Stimulated activated CD8-positive, alpha-beta memory T cell treated with anti-CD3 and anti-CD28 coated beads, Interleukin-15, amount 100 ng/mL, for 4 hours (primary cell): ENCODE measurements at regions not wholly inside any gene's neighbourhood (a gene's known extent, or its start where the extent isn't known, plus 50 kb on each side); places are given as distances from the start of the nearest gene placed in this dataset.

Experiments
- DNase-seq, 2 donors: peaks; one replicate each; pipeline ENCODE4 v3.0.0-alpha.2; 2020; ENCODE audit warnings: low read depth in 2 of 2

DNA sequence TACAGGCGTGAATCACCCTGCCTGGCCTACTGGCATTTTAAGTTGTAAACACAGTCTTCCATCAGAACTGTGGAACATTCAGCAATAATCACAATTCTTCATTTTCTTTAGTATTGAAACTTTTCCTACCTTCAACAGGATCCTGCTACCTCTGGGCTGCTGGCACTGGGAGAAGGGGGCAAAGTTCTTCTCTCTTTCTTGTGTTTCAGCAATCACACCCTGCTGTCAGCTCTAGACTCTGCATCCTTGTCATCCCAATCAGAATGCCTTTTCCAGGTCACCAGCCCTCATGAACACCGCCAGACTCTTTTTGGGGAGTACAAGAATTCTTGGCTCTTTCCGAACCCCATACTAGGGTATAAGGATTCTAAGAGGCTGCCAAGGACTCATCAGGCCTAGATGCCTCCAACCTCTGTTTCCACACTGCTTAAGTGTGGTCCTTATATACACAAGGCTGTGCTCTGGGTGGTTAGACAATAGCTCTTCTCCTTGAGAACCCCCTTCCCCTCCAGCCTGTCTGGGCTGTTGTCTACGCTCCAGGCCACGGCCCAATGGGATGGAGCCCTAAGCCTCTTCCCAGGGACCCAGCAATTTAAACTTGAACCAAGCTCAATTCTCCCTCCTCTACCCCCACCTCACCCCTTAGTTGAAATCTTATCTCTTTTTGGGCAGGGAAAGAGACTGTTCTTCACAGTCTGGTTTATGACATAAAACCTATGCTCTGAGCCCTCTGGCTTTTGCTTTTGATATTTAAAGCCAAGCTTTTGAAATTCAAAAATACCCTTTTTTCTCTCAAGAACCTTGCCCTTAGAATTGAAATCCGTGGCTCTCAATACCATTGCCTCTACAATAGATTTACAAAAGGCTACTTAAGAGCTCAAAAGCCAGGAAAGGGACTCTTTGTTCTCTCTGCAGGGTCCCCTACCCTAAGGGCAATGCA, 327.4 kb downstream of the BUD13 start:
- no peak for DNase-seq

DNA sequence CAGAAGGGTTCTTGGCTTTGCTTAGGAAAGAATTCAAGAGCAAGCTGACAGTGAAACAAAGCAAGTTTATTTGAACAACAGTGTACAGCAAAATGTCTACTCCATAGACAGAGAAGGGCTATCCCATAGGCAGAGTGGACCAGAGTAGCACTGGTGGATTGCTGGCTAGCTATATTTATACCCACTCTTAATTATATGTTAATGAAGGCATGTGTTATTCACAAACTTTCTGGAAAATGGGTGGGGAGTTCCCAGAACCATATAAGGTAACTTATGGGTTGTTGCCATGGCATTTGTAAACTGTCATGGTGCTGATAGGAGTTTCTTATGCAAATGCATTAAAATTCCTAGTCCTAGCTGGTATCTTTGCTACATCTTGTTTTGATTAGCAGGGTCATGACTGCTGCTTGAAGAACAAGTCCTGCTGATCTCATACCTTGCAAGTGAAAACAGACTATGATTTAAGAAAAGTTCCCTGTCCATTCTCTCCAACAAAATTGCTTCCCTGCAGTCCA, 330.5 kb downstream of the BUD13 start:
- no peak for DNase-seq

DNA sequence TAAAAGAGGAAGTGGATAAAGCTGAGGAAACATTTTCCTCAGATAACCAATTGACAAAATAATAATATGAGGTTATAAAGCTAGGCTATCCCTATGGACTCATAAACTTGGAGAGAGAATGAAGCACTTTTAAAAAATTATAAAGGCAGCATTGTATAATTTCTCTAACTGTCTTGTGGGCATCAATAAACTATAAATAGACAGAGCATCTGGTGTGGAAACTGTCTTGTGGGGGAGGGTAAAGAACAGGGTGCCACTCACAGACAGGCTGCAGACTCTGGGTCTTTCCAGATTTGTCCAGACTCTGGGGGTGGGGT, 333.5 kb downstream of the BUD13 start:
- DNase-seq = no peak

DNA sequence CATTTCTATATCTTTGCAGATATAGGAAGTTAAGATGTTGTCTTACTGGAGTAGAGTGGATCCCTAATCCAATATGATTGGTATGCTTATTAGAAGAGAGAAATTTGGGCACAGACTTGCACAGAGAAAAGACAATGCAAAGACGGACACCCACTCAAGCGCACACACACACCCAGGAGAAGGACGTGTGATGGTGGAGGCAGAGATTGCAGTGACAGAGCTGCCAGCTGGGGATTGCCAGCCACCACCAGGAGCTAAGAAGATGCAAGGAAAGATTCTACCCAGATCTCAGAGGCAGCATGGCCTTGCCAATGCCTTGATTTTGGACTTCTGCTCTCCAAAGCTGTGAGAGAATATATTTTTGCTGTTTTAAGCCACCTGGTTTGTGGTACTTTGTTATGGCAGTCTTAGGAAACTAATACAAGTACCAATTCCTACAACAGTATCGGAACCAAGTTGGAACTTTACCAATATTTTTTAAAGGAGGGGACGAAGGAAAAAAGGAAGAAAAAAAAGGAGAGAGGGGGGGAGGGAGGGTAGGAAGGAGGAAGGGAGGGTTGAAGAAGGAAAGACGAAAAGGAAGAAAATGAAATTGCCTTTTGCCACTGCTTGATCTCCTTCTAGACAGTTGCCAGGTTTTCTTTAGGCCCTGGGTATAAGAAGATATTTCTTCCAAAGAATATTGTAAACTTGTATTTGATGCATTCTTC, 334.0 kb downstream of the BUD13 start:
- DNase-seq = no peak

DNA sequence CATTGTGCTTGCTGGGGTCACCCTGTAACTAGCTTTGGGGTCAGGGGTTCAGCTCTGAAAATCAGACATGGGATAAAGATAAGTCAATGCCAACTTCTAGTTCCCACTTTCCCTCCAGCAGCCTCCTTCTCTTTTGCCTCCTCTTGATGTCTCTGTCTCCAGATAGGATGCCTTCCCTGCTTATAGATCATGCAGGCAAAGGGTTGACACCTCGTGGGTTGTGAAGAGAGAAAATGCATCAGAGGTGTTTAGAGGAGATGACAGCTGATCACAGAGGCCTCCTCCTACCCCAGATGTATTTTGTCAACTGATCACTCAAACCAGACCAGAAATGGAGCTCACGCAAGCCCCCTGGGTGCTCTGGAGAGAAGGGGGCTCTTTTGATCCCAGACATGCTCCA, 337.8 kb downstream of the BUD13 start:
- no peak for DNase-seq

DNA sequence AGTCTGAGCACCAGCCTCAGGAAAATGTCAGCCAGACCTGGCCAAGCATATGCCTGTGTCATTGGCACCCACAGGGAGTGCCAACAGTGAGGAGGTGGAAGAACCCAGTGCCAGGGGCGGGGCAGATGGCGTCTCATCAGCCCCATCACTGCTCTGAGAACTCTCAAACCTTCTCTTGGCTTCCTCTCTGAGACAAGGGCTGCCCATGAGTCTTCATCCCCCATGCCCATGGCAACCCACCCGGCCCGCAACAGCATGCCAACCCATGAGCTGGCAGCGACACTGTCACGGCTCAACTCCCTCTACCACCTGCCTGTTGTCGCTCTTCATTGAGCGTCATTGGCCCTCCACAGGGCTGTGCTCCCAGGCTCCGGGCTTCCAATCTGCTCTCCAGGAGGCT, 340.5 kb downstream of the BUD13 start:
- DNase-seq = no peak

DNA sequence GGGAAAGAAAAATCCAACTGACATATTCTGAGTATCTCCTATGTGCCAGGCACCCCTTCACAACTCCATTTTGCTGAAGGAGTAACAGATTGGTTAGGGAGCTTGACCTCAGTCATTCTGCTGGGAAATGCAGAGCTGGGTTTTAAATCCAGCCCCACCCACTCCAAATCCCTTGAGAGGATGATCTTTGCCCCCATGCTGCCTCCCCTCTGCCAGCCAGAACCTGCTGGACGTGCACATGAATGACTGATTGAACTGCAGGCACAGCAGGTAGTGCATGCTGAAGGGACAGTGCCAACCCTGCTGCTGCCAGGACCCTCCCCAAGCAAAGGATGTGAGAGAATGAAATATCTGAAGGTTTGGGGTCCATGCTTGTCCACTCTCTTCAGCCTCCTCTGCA, 340.9 kb downstream of the BUD13 start:
- no peak for DNase-seq

DNA sequence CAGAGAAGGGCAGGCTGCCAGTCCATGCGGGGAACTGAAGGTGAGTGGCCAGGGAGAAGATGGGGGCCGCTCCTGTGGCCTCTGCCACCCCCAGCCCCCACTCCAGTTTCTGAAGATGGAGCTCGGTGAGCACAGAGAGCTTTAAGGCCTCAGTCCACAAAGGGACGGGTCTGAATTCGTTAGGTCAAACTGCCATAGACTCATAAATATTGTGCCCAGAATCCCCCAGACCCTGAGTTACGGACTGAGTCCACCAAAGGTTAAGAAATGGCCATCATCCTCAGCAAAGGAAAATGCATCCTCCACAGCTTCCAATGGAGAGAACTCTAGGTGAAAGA, 344.2 kb downstream of the BUD13 start:
- DNase-seq = no peak

DNA sequence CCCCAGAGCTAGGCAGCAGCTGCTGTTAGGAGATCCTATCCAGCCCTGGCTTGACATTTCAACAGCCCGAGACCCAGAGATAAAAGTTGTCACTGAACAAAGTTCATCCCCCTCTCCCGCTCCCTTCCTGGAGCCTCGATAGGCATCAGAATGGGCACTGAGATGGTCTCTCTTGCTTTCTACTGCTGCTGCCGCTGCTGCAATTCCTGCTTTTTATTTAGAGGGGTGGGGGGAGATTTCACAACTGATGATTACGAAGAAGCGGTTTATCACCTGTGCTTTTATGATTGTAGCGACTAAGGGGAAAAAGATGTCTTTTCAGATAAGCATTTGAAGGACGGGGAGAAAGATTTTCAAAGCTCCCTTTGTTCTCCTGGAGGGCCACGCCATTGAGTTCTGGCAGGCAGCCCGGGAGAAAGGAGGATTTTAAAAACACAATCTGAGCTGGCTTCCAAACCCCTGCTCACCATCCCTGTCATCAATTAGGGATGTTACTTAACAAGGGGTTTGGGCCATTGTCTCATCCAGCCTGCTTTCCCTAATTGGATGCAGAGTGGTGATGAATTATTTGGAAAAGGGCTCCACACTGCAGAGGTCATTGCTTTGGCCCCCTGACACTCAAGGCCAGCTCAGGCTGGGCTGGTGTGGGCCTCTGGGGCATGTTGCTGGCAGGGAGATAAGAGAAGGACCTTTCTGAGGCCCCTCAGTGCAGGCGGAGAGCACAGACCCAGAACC, 344.7 kb downstream of the BUD13 start:
- no peak for DNase-seq

DNA sequence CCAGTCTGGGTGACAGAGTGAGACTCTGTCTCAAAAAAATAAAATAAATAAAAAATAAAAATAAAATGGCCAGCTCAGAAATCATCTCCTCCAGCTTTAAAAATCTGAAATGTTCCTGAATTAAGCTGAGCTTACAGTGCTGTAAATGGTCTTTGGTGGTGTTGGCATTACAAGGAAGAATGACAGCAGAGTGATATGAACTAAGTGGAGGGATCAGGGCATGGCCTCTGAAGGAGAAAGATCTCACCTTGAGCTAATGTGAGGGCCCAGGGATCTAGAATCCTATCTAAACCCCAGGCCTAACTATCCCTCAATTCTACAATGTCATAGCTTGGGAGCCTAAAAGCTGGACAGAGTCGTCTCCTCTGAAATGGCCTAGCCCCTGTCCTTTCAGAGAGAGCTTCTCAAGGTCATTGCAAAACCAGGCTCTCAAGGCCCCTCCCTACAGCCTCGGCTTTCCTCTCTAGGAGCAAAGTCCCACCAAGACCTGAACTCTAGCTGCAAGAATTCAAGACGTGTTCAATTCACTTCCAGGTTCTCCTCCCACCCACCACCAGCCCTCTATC, 345.4 kb downstream of the BUD13 start:
- no peak for DNase-seq

DNA sequence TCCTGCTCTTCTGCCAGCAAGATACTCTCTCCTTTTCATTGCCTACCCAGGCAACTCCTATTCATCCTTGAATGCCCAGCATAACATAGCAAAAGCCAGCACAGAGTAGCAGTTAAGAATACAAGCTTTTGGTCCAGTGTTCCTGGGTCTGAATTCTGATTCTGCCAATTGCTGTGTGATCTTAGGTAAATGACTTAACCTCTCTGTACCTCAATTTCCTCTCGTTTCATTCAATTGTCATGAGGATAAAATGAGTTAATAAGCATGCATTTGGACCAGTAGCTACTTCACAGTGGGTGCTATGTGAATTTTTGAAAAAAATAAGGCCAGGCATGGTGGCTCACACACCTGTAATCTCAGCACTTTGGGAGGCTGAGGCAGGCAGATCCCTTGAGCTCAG, 346.0 kb downstream of the BUD13 start:
- no peak for DNase-seq

DNA sequence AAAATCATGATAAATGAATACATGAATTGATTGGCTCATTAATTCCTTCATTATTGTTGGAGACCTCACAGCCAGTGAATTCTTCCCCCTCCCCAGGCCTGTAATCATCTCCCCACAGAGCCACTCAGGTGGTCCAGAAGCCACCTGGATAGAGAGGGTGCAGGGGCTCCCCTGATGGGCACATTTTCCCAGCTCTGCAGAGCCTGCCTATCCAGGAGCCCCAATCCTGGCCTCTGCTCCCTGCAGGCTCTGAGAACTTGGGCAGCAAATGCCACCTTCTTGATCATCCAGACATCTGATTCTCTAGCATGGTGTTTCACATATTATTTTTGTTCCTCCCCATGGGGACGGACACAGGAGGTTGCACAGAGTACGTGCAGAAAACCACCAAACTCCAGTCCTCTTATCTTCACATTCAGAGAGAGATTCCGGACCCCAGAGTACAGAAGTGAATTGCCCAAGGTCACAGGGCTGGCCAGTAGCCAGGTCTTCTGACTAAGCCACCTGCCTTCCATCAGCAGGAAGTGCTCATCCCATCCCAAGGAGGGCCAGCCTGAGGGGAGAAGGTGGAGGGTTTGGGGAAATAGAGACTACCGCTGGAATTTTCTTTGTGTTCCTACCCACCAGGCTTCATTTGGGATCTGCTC, 348.0 kb downstream of the BUD13 start:
- no peak for DNase-seq

DNA sequence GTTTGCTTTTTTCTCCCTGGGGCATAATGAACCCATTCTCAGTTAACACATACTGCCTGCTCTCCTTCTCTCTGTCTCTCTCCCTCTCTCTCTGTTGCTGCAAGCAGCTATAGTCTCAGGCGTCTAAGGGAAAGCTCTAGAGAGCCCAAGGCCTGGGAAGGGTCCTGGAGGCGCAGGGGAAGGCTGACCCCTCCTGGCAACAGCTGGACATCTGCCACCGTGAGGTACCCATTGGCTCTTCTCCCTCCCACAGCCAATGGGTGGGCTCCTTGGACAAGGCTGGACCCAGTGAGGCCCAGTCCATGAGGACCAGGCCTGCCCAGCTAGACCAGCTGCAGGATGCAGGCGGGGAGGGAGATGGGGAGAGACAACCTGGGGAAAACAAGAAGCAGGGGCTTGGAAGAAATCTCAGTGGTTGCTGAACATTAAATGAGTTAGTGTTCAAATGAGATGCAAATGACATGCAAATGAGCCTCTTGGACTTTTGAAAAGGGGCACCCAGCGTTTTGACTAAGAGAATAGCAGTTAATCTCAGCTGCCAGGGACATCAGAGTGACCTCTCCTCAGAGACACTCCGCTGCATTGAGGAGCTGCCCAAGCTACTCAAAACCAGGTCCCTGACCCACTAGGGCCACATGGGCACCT, 349.7 kb downstream of the BUD13 start:
- no peak for DNase-seq

DNA sequence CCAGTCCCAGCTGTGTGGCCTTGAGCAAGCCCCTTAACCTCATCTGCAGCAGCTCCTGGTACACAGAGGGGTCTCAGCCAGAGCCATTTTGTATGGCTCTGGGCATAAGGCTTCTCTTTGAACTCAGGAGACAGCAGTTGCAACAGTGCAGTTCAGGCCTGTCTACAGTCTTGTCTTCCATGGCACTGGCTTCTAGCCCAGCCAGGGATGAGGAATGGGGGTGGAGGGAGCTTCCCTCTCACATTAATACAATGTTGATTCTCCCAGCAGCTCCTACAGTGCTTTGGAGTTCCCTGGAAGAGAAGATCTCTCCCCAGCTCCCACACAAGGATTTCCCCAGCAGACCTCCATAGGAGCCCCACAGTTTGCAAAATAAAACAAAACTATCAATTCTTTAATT, 350.2 kb downstream of the BUD13 start:
- no peak for DNase-seq

DNA sequence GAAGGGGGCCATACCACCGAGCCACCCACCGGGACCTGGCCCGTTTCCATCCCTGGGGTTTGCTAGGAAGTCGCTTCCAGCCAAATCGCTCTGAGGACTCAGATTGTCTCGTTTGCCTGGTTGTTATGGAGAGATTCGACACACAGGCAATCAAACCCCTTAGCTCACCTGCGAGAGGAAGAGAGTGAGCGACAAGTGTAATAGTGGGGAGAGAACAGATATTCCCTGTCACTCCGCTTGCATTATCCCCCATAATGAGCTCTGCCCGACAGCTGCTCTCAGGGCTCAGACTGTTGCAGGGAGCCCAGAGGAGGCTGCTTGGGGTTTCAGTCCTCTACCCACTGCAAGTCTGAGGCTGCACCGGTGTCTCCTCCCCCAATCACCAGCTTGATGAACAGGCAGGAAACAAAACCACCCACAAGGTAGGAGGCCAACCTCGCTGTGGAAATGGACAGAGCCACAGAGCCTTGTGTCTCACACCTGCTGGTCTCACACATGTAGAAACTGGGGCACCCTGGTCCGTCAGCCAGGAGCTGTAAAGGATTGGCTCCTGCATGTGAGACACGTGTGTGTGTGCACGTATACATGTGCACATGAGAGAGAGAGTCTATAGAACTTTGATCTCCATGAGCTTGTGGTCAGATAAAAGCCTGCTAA, 351.1 kb downstream of the BUD13 start:
- no peak for DNase-seq

DNA sequence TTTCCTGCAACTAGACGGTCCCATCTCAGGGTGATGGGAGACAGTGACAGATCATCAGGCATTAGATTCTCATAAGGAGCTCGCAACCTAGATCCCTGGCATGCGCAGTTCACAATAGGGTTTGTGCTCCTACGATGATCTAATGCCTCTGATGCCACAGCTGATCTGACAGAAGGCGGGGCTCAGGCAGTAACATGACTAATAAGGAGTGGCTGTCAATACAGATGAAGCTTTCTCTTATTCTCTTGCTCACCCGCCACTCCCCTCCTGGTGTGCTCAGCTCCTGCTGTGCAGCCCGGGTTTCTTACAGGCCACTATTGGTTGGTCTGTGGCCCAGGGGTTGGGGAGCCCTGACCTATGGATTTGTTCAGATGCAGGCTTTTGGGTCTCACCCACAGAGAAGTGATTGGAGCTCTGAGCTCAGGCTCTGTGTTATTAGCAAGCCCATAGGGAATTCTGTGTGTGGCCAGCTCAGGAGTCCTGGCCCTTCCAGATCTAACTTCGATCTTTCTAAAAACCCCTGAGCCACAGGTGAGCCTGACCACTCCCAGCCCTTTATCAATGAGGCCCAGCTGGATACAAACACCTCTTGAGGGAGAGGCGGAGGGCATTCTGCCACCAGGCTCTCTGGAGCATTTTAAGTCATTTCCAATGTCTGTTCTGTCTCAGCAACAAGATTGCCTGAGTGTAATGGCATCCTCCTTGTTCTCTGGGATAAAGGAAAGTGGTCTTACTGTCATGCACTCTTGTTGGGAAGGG, 351.8 kb downstream of the BUD13 start:
- DNase-seq = no peak

DNA sequence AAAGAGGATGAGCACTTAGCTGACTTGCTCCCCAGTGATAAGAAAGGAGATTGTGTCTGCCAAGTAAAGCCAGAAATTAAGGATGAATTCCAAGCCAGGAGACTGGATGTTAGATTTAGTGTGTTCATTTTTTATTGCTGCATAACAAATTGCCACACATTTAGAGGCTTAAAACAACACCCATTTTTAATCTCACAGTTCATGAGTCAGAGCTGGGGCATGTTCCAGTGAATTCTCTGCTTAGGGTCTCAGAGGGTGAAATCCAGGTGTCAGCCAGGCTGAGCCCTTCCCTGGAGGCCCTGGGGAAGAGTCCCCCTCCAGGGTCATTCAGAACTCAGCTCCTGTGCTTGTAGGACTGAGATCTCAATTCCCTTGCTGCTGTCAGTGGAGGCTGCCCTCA, 352.8 kb downstream of the BUD13 start:
- DNase-seq = no peak

DNA sequence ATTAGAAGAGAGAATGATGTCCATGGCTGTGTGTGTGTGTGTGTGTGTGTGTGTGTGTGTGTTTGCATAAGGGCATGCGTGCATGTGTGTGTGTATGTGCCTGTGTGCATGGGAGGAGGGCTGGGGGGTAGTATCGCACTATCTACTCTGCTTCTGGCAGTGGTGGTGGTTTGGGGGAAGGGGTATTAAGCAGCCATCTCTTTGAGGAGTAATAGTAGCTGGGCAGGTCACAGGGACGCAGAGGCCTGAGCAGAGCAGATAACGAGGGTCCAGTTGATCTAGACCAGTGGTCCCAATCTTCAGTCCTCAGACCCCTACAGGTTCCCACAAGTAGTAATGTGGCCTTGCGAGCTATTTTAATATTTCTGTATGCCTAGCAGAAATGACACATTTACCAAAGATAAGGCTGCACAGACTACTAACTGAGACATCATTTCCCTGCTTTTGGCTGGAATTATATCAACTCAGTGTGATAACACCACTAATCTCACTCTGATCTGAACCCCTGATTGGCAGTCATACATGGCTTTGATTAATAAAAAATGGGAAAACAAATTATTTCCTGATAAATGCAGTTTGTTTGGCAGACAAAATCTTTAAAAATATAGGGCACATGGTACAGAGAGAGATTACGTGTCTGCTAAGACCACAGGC, 354.3 kb downstream of the BUD13 start:
- no peak for DNase-seq

DNA sequence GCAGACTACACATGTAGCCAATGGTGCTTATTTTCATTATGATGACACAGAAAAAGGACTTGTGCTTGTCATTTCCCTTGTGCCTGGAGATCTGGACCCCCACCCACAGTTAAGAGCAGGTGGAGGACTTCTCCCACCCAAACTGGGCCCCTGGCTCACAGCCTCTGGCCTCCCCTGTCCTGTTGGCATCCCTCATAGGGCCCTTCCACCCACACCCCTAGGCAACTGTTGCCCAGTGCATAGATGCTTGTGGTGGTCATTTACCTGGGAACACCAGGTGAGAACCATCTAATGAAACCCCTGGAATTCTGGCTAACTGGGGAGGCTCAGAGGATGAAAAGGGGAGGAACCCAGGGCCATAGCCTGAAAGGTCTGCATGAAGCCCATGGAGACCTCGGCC, 355.9 kb downstream of the BUD13 start:
- no peak for DNase-seq
